ENCODE measurements at regions not wholly inside any gene's neighbourhood (a gene's known extent, or its start where the extent isn't known, plus 50 kb on each side); places are given as distances from the start of the nearest gene placed in this dataset.
"Not testable (repeated sequence)": the region's sequence is repeated elsewhere in the genome, so short reads cannot be mapped to it uniquely, and the experiment has no call there.

- not testable (repeated sequence) for DNase-seq
Observed at GRCh38 chr1:73183581-73183980, 901.2 kb upstream of the NEGR1 start.

- DNase-seq = no peak
Observed at GRCh38 chr1:73181190-73181540, 898.8 kb upstream of the NEGR1 start.

- DNase-seq = no peak
Observed at GRCh38 chr1:73180397-73181189, 898.3 kb upstream of the NEGR1 start.

GRCh38 chr1:73176902-73177301, 894.6 kb upstream of the NEGR1 start:
- no peak for DNase-seq

- no peak for DNase-seq
Observed at GRCh38 chr1:73167009-73167657, 884.8 kb upstream of the NEGR1 start.

GRCh38 chr1:73162564-73162963, 880.2 kb upstream of the NEGR1 start:
- DNase-seq = no peak

GRCh38 chr1:73161418-73161817, 879.1 kb upstream of the NEGR1 start:
- DNase-seq = no peak

GRCh38 chr1:73160759-73161158, 878.4 kb upstream of the NEGR1 start:
- no peak for DNase-seq

- DNase-seq = no peak
Observed at GRCh38 chr1:73144311-73144710, 862.0 kb upstream of the NEGR1 start.

- DNase-seq = no peak
Observed at GRCh38 chr1:73136975-73137374, 854.6 kb upstream of the NEGR1 start.

- no peak for DNase-seq
Observed at GRCh38 chr1:73106931-73107330, 824.6 kb upstream of the NEGR1 start.

GRCh38 chr1:73105755-73106154, 823.4 kb upstream of the NEGR1 start:
- DNase-seq = no peak

GRCh38 chr1:73104749-73105148, 822.4 kb upstream of the NEGR1 start:
- no peak for DNase-seq

GRCh38 chr1:73100216-73100615, 817.9 kb upstream of the NEGR1 start:
- DNase-seq = no peak

- no peak for DNase-seq
Observed at GRCh38 chr1:73097917-73098316, 815.6 kb upstream of the NEGR1 start.

- no peak for DNase-seq
Observed at GRCh38 chr1:73096841-73097240, 814.5 kb upstream of the NEGR1 start.

GRCh38 chr1:73092383-73092782, 810.0 kb upstream of the NEGR1 start:
- DNase-seq = no peak

- no peak for DNase-seq
Observed at GRCh38 chr1:73066866-73067265, 784.5 kb upstream of the NEGR1 start.

GRCh38 chr1:73065339-73066041, 783.2 kb upstream of the NEGR1 start:
- DNase-seq = no peak

GRCh38 chr1:73056826-73057225, 774.5 kb upstream of the NEGR1 start:
- no peak for DNase-seq

- no peak for DNase-seq
Observed at GRCh38 chr1:73044241-73045036, 762.1 kb upstream of the NEGR1 start.

- no peak for DNase-seq
Observed at GRCh38 chr1:73042403-73042802, 760.1 kb upstream of the NEGR1 start.

- DNase-seq = no peak
Observed at GRCh38 chr1:73040811-73041210, 758.5 kb upstream of the NEGR1 start.
